GM18508 (cell line): ENCODE measurements at regions not wholly inside any gene's neighbourhood (a gene's known extent, or its start where the extent isn't known, plus 50 kb on each side); places are given as distances from the start of the nearest gene placed in this dataset.
A peak's percentile ranks its signal among the peaks of the same experiment; 100 is the strongest.
"Not testable (repeated sequence)": the region's sequence is repeated elsewhere in the genome, so short reads cannot be mapped to it uniquely, and the experiment has no call there.

Experiments used
- ATAC-seq: cut with Tn5 transposase; IDR thresholded peaks from one replicate; pipeline ENCODE4 v1.9.1; 2021; ENCODE audit warnings: moderate number of reproducible peaks; ENCODE audit not compliant: insufficient read depth, unreplicated experiment

GRCh38 chr14:82994547-82994946 lies 1460.9 kb upstream of the SEL1L start:
- ATAC-seq, result not testable (repeated sequence)

GRCh38 chr14:82999802-83000201 lies 1466.1 kb upstream of the SEL1L start:
- no peak for ATAC-seq

- no peak for ATAC-seq
Measured at GRCh38 chr14:83004456-83005006, 1470.9 kb upstream of the SEL1L start.

GRCh38 chr14:83006121-83006670 lies 1472.5 kb upstream of the SEL1L start:
- no peak for ATAC-seq

DNA sequence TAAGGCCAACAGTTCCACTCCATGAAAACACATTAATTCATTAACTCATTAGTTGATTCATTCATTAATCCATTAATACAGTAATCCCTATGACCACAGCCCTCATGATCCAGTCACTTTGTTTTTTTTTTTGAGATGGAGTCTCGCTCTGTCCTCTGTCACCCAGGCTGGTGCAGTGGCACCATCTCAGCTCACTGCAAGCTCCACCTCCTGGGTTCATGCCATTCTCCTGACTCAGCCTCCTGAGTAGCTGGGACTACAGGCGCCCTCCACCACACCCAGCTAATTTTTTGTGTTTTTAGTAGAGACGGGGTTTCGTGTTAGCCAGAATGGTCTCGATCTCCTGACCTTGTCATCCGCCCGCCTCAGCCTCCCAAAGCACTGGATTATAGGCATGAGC lies 1473.4 kb upstream of the SEL1L start:
- ATAC-seq, result not testable (repeated sequence)

GRCh38 chr14:83007641-83008225 lies 1474.1 kb upstream of the SEL1L start:
- ATAC-seq, result no peak

DNA sequence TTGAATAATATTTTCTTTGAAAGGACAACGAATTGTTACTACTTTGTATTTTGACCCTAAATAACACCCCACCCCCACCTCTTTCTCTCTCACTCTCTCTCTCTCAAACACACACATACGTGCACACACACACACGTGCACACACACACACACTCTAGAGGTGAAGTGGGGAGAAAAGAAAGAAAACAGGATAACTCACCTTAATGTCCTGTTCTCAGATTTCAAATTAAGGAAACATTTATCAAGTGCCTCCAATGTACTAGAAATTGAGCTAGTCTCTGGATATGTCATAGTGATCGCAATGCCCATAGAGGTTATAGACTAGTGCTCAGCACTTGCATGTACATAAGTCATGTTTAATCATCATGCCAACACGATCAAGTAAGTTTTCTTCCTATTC lies 1483.6 kb upstream of the SEL1L start:
- no peak for ATAC-seq

- ATAC-seq, result no peak
Measured at GRCh38 chr14:83019744-83020414, 1486.2 kb upstream of the SEL1L start.

DNA sequence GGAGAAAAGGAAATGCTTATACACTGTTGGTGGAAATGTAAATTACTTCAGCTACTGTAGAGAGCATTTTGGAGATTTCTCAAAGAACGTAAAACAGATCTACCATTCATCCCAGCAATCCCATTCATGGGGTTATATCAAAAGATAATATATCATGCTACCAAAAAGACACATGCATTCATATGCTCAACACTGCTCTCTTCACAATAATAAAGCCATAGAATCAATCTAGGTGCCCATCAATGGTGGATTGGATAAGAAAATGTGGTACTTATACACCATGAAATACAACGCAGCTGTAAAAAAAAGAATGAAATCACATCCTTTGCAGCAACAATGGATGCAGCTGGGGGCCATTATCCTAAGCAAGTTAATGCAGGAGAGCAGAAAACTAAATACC lies 1487.7 kb upstream of the SEL1L start:
- no peak for ATAC-seq

DNA sequence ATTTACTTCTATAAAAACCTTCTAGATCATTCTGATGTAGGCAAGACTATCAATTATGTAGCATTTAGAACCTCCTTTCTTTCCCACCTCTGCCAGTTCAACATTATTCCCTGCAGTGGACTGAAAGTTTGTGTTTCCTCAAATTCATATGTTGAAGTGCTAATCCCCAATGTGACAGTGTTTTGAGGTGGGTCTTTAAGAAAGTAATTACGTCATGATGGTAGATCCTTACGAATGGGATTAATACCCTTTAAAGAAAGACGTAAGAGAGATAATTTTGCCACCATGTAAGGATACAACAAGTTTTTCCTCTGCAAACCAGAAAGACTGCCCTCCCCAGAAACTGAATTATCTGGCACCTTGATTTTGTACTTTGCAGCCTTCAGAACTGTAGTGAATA lies 1489.7 kb upstream of the SEL1L start:
- ATAC-seq, result no peak

DNA sequence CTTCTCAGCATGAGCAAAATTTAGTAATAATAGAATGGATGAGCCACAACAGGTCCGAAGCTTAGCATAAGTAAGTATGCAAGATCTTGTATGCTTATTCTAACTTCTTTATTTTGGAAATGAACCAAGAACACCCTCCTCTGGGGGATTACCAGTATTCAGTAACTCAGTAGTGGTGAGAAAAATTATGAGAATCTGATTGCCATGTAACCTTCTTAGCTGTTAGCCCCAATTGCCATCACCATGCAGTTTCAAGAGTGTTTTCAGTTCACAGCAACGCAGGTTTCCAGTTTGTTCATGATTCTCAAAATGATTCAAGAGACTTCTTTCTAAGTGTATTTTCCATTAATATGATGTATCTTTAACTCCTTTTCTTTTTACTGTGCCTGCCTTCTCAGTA lies 1507.6 kb upstream of the SEL1L start:
- ATAC-seq, result no peak

- ATAC-seq, result no peak
Measured at GRCh38 chr14:83042858-83043257, 1509.2 kb upstream of the SEL1L start.

DNA sequence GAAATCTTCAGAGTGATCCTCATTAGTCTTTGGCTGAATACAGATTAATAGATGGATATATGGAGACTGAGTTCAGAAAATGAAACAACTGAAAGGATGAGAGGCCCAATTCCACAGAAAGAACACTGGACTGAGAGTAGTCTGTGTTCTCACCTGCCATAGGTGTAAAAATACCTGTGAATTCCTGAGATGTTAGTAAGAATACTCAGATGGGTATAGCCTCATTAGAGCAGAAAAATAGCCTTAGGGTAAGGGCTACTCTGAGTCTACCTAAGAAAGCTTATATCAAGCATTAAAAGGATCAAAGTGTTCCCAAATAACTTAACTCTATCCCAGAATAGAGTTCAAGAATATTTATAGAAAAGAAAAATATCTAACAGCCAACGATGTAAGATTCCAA lies 1510.3 kb upstream of the SEL1L start:
- no peak for ATAC-seq

GRCh38 chr14:83047059-83047830 lies 1513.6 kb upstream of the SEL1L start:
- ATAC-seq, result no peak

DNA sequence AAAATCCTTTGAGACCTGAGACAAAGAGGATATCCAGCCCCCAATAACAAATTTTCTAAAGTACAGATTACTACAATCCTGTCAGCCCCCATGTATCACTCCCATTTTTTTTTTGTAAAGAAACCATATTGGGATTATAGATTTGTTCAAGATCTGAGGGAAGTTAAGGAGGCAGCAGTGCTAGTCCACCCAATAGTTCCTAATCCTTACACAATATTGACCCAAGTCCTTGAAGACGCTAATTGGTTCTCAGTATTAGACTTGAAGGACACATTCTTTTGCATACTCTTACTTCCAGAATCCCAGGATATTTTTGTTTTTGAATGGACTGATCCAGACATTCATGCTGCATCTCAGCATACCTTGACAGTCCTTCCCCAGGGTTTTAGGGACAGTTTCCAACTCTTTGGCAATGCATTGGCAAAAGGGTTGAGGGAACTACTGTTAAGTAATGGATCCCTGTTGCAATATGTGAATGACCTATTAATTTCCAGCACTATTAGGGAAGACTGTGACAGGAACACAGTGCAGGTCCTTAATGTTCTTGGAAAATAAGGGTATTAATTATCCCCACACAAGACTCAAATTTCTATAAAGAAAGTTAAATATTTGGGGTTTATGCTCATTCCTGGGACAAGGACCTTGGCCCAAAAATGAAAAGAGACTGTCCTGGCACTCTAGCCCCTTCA lies 1519.5 kb upstream of the SEL1L start:
- no peak for ATAC-seq

DNA sequence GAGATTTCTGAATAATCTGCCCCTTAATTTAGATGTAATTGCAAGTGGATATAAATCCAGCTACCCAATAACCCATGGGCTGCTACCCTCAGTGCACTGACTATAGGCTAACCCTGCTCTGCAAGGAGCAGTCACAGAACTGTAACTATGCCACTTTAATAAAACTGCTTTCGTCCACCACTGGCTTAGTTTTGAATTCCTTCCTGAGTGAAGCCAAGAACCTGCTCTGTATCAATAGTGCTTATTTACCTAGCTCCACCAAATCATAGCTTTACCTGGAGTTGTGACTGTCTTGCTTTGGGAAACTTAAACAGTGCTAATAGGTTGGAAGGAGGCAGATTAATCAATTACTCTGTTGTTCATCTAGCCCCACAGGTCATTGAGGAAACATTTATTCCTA lies 1524.4 kb upstream of the SEL1L start:
- no peak for ATAC-seq

GRCh38 chr14:83071888-83072501 lies 1538.3 kb upstream of the SEL1L start:
- peak; percentile 76 for ATAC-seq

- no peak for ATAC-seq
Measured at GRCh38 chr14:83085136-83085535, 1551.5 kb upstream of the SEL1L start.

DNA sequence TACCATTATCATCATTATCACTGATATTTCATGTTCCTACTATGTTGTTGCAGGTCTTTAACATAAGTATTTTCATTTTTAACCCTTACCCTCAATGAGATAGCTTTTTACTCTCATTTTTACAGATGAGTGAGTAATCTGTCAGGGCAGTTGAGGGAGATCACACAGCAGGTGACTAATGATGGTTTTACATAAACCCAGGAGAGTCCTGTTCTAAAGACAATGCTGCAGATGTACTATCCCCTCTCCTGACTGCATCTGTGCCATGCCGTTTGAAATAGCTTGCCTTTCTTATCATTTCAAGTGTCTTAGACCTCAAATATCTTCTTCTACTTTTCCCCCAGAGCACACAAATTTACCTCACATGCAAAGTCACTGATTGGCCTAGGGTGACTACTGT lies 1552.1 kb upstream of the SEL1L start:
- ATAC-seq, result no peak
